GM18511 (cell line): ENCODE measurements at regions not wholly inside any gene's neighbourhood (a gene's known extent, or its start where the extent isn't known, plus 50 kb on each side); places are given as distances from the start of the nearest gene placed in this dataset.
"Not testable (repeated sequence)": the region's sequence is repeated elsewhere in the genome, so short reads cannot be mapped to it uniquely, and the experiment has no call there.

Source experiments
- ATAC-seq: cut with Tn5 transposase; IDR thresholded peaks from one replicate; pipeline ENCODE4 v1.9.1; 2021; ENCODE audit warnings: mild to moderate bottlenecking, moderate library complexity; ENCODE audit not compliant: unreplicated experiment

DNA sequence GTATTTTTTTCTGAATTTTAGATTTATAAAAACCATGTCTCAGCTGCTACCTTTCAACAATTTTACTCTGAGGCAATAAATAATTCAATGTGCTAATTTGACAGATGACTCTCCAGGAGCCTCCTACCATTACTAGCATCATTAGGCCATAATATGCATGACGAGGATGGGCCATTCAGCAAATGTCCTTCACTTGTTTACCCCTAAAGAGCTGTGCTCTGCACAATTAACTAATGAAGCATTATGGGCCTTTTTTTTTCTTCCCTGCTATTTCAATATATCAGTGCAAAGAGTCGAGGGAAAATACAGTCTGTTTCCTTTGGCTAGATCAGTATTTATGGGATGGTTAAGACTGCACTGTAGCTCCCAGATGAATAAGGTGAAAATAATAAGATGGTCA, 627.2 kb downstream of the ISL1 start:
- ATAC-seq = no peak

DNA sequence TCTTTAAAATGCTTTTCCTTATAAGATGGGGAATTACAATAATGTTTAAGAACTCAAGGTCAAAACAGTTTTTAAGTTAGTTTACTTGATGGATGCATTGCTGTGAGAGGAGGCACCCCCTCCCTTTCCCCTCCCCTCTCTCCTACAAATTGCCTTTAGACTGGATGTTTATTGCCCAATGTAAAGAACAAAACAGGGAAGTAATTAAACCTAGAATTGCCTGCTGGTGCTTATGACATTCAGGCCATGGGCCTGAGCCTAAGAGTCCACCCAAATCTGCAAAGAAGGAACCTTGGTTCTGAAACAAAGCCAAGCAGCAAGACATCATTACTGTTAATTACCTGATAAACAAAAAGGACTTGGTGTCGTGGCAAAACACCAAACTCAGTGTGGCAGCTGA, 630.3 kb downstream of the ISL1 start:
- ATAC-seq = no peak

DNA sequence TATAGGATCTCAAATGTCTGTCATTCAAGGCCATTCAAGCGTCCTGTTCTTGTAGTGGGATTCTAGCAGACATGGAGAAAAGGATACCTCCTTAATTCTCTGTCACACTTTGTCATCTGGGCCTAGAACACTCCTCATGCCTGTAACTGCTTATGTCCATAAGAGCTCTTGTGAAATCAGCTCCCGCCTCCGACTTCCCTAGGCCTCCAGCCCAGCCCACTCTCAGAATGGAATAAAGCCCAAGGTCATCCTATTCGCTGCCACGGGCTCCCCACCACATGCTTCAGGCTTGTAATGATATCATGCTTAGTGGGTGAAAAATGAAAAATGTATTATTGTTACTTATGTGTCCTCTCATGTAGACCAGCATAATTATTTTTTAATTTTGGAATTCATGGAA, 632.5 kb downstream of the ISL1 start:
- ATAC-seq = no peak

DNA sequence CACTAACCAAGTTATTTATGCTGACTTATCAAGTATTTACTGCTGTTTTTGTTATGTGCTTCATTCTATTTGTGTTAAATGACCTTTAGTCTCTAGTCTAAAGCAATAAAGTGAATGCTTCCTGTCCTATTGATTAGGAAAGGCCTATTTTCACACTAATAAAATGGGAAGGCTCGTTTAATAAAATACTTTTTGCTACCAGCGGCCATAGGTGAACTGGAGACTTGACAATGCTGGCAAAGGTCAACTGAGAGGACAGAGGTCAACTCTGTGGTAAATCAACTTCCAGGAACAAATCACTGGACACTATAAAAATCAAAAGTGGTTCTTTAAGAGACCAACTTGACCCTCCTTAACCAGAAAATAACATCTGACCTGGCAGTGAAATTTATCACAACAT, 634.3 kb downstream of the ISL1 start:
- ATAC-seq = no peak

DNA sequence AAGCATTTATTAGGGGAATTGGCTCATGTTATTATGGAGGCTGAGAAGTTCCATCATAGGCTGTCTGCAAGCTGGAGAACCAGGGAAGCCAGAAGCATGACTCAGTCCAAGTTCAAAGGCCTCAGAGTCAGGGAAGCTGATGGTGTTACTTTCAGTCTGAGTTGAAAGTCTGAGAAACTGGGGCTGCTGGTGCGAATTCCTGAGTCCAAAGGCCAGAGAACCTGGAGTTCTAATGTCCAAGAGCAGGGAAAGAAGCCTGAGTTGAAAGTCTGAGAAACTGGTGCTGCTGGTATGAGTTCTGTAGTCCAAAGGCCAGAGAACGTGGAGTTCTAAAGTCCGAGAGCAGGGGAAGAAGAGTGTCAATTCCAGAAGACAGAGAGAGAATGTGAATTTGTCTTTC, 641.1 kb downstream of the ISL1 start:
- ATAC-seq = no peak

DNA sequence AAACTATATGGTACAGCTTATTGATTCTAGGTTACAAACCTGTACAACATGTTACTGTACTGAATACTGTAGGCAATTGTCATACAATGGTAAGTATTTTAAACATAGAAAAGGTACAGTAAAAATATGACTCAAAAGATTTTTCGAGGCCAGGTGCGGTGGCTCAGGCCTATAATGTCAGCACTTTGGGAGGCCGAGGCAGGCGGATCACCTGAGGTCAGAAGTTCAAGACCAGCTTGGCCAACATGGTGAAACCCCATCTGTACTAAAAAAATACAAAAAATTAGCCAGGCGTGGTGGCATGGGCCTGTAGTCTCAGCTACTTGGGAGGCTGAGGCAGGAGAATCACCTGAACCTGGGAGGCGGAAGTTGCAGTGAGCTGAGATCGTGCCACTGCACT, 646.6 kb downstream of the ISL1 start:
- not testable (repeated sequence) for ATAC-seq

DNA sequence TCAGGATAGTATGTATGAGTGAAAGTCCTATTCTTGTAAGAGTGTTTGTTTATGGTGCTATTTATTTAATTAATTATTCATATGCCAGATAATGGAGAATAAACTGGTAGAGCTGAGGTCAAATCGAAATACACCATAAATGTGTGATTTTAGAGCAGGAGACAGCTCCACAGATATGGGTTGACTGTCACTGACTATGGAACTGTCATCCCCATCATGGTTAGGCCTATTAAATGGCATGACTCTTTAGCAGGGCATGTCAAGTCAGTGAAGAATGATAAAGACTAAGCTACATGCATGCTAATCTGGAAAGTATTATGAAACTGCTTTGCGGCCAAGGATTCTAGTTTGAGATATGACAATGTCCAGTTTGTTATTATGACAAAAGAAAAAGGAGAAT, 658.6 kb downstream of the ISL1 start:
- ATAC-seq = no peak

DNA sequence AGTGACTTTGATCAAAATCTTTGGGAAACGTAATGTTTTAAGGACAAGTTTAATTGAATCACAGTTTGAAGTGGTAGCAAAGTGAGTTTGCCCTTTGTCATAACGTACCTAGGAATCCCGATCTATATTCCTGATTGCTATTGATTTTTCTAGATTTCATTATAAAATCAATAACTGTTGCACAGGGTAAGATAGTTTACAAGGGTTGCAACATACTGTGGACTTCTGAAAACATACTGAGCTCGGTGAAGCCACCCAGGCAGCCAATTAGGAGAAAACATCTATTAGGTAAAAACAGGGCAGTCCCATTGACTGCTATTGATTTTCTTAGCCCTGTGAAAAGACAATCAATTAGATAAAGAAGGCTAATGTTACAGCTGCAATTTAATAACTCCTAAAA, 659.9 kb downstream of the ISL1 start:
- ATAC-seq = no peak

DNA sequence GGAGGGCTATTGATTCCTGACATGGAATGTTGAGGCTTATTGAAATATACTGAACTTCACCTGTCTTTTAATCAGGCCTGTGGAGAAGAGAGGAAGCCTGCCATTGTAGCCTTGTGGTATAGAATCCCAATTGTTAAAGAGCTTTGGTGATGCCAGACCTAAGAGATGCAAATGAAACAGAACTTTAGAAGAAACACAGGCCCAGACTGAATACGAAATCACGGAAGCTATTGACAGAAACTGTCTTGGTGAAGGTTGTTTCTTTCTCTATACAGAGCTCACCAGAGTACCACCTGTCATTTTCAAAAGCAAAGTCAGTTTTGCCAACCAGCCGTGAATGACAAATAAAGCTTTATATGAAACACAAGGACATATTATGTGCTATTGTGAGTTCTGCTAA, 660.3 kb downstream of the ISL1 start:
- no peak for ATAC-seq

DNA sequence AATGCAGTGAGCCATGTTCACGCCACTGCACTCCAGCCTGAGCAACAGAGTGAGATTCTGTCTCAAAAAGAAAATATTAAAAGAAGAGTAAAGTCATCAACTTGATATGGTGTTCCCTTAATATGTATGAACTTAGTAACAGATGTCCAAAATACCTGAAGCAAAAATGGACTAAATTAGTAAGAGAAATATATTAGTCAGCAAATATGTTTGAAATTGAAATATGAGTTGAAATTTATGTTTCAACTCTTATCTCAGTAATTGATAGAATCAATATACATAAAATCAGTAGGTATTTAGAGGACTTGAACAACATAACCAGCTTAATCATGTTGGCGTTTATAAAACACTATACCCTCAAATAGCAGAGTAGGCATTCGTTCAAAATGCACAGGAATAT, 668.5 kb downstream of the ISL1 start:
- no peak for ATAC-seq

DNA sequence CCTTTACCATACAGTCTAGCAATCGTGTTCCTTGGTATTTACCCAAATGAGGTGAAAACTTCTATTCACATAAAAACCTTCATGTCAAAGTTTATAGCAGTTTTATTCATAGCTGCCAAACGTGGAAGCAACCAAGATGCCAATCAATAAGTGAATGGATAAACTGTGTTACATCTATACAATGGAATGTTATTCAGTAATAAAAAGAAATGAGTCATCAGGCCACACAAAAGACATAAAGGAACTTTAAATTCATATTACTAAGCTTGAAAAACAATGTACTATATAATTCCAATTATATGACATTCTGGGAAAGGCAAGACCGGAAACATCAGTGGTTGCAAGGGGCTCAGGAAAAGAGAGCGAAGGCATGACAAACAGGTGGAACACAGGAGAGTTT, 679.9 kb downstream of the ISL1 start:
- no peak for ATAC-seq

DNA sequence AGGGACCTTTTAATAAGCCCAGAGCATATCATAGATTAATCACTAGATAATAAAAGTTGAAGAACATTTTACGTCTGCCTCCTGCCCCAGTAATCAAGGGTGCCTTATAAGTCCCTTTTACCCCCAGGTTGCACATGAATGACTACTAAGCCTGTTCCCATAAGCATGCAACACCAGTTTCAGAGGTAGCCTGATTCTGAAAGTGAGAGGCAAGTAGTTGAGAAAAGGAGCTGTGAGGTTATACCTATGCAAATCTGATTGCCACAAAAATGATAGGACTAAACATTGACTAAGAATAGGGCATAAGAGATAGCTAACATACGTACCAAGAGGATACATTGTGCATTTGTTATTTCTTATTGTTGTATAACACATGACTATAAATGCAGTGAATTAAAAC, 681.9 kb downstream of the ISL1 start:
- ATAC-seq = peak; percentile 76

DNA sequence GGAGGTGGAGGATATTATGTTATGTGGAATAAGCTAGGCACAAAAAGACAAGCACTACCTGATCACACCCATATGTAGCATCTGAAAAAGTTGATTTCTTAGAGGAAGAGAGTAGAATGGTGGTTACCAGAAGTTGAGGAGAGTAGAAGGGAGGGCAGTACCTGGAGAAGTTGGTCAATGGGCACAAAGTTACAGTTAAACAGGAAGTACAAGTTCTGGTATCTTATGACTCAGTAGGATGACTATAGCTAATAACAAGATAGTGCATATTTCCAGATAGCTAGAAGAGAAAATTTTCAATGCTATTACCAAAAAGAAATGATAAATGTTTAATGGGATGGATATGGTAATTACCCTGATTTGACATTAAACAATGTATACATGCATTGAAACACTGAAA, 686.7 kb downstream of the ISL1 start:
- no peak for ATAC-seq

DNA sequence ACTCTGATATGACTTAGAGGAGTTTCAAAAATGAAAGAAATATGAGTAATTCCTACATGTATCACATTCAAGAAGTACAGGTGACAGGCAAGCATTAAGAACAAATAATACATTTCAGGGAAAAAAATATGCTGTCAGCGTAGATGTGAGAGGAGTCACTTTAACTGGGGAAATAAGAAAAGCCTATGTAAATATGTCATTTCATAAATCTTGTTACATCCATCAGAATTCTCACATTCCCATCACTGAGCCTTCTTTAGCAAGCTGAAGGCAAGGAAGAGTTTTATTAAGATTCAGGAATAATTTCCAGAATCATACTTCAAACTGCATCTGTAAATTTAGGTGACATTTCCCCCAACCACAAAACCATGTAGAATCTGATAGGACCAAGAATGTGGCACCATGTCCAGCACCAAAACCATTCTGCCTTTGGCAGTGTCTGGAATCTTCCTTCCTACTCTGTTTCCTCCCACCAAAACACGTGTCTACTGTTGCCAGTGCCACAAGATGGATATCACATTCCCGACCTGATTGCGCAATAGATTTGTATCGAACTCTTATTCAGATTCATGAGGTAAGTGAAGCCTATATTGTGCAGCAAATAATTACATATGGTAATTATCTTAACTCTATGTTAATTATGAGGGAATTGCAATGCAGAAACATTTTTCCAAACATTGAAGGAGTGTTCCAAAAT, 690.9 kb downstream of the ISL1 start:
- ATAC-seq = no peak

DNA sequence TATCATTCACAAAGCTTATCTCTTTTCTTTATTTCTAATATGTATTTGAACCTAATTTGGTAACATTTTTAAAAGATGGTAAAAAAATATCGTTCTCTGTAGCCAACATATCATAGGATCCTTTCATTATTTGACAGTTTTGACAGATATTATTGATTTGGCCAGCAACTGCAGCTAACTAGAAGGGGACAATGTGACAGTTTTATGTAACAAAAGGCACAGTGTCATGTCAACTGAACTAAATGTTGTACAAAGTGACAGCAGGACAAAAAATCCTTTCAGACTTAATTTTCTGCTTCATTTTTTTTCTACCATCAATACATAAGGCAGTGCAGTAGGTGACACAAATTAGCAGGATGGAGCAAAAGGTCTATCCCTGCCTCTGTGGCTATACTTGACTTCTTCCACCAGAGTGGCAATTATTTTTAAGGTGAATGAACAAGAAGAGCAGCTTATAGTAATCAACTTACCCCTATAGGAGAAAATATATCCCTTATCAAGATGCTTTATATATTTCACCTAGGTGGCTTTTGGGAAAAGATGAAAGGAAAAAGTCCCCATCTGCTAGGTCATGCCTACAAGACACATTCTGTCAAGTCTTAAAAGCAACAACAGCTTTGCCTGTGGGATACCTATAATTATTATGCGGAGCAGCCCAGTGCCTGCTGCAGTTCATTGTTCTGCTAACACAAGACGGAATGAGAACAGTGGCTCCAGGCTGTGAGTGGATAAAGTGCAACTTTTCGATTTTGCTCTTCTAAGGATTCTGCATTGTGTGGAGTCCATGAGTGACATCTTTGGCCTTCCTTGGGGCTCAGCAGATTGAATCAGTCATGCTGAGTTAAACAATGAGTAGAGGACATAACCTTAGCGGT, 694.9 kb downstream of the ISL1 start:
- ATAC-seq = no peak

DNA sequence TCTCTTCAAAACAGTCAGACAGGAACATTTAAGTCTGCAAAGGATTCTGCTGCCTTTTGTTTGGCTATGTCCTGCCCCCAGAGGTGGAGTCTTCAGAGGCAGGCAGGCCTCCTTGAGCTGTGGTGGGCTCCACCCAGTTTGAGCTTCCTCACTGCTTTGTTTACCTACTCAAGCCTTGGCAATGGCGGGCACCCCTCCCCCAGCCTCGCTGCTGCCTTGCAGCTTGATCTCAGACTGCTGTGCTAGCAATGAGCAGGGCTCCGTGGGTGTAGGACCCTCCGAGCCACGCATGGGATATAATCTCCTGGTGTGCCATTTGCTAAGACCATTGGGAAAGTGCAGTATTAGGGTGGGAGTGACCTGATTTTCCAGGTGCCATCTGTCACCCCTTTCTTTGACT, 685.4 kb upstream of the ITGA1 start:
- not testable (repeated sequence) for ATAC-seq

DNA sequence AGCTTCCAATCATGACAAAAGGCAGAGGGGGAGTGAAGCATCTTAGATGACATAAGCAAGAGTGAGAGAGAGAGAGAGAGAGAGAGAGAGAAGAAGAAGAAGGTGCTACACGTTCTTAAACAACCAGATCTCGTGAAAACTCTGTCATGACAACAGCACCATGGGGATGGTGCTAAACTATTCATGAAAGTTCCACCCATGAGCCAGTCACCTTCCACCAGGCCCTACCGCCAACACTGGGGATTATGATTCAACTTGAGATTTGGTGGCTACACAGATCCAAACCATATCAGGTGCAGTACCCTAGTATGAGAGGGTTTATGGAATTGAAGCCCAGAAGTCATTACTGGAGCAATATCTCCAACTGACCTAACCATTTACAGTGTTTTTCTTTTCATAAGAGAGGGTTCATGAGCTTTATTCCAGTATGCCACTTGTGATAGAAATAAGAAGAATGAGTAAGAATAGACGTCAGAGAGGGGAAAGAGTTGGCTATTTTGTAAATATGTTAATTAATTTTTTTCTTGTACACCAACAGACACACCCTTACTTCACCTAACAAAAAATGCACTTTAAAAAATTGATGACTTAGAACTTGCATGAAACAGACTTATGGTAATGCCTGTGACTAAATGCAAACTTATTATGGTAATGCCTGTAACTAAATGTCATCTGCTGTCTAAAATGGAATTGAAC, 680.4 kb upstream of the ITGA1 start:
- no peak for ATAC-seq

DNA sequence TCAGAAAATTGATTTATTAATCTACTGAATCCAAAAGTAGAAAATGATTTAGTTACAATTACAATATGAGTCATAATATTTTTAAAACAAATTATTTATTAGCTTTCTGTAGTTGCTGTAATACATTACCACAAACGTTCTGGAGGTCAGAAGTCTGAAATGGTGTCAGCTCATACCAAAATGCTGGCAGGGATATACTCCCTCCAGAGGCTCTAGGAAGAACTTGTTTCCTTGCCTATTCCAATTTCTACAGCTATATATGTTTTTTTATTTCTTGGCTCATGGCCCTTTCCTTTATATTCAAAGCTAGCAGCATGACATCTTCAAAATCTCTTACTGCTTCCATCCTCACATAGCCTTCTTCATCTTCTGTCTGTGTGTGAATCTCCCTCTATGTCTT, 667.9 kb upstream of the ITGA1 start:
- no peak for ATAC-seq

DNA sequence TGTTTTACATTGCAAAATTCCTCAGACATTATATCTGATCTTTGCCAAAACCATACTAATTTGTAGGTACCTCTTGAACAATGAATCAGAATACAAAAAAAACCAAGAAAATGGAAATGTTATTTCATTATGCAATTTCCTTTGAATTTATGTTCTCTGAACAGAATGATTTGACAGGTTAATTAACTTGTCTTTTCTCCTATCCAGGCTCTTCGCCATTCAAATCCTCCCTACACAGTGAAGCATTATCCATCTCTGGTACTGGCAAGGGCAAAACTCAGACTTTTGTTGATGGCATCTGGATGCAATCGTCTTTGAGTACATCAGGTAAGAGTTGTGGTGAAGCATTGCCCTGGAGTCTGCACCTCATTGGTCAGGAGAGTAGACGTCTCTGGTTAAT, 655.7 kb upstream of the ITGA1 start:
- ATAC-seq = no peak

DNA sequence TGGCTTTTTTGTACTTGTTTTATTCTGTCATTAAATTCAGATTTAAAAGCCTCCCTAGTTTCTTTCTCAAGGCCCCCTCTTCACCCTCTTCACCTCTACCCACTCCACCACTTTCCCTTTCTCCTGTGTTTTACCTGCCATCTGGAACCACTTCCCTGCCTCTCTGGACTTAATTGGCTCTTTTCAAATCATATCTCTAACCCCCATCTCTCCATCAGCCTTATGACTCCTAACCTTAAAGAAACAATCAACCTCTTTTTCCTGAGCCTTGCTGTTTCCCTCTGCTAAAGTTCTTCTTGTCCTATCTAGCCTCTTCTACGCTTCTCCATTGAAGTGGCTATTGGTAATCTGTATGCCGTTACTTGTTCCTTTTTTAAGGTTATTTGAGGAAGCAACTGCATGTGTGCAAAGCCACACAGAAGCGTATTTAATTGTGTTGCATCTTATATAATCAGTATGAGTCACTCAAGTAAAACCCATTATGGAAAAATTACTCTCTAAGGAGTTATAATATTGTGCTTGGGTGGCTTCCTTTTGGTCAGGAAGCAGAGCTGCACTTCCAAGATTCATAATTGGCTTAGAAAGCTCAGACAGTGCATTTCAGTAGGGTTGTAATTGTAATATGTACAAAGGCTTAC, 653.6 kb upstream of the ITGA1 start:
- no peak for ATAC-seq

DNA sequence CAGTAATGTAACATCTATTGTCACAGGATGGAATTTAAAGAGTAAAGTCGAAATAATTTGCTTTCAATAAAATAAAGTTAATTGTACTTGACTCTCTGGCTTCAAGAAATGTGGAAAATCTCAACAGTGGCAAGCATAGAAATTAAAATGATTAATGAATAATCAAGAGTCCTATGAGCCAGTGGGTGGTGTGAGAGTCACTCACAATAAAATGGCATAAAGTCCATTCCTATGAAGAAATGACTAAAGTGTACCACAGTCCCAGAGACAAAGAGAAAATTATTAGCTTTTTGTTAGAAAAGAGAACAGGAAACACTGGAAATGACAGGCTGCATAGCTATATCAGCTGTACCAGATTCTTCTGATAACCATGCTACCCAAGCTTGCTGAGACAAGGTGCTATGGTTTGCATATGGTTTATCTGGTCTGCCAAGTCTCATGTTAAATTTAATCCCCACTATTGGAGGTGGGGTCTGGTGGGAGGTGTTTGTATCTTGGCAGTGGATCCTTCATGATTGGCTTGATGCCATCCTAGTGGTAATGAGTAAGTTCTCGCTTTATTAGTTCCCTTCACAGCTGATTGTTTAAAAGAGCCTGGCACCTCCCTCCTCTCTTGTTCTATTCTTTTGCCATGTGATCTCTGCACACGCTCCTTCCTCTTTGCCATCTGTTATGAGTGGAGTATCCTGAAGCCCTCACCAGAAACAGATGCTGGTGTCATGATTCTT, 647.7 kb upstream of the ITGA1 start:
- ATAC-seq = no peak
